K562 (cell line): ENCODE measurements at regions not wholly inside any gene's neighbourhood (a gene's known extent, or its start where the extent isn't known, plus 50 kb on each side); places are given as distances from the start of the nearest gene placed in this dataset.
"Not testable (repeated sequence)": the region's sequence is repeated elsewhere in the genome, so short reads cannot be mapped to it uniquely, and the experiment has no call there.

Source experiments
- CTCF ChIP-seq, 3 experiments: IDR thresholded peaks in 2 of 3; conservative IDR thresholded peaks in 1 of 3; 2 replicates each; pipeline ENCODE4 v1.5.1; 2011 to 2012; ENCODE audit warnings: low read length in 3 of 3, mild to moderate bottlenecking in 3 of 3, control low read depth in 2 of 3, improper control_type of control experiment in 1 of 3, inconsistent platforms in 1 of 3, low read depth in 1 of 3, mixed read lengths in 1 of 3, moderate library complexity in 1 of 3; ENCODE audit not compliant: insufficient read depth in 2 of 3
- FOXP1 ChIP-seq: sonication (generic); formaldehyde crosslinking; IDR thresholded peaks from 2 replicates; pipeline ENCODE4 v1.8.0; 2022; ENCODE audit warnings: mild to moderate bottlenecking, missing genetic modification reagents
- KLF13 ChIP-seq: fragments of 450-650 bp; IDR thresholded peaks from 2 replicates; pipeline ENCODE4 v1.6.1; 2016; ENCODE audit warnings: missing genetic modification characterization, low read depth, mild to moderate bottlenecking, missing compliant biosample characterization, moderate library complexity, borderline replicate concordance
- MBD2 ChIP-seq: sonication (generic); IDR thresholded peaks from 2 replicates; pipeline ENCODE4 v1.6.1; 2016; ENCODE audit warnings: low read depth, borderline replicate concordance
- NEUROD1 ChIP-seq: fragments of 150-350 bp; IDR thresholded peaks from 2 replicates; pipeline ENCODE4 v1.6.1; 2014; ENCODE audit warnings: borderline replicate concordance, low read length, low read depth; ENCODE audit not compliant: partially characterized antibody
- POLR2G ChIP-seq: fragments of 200-400 bp; formaldehyde crosslinking; IDR thresholded peaks from 2 replicates; pipeline ENCODE4 v1.6.1; 2017; ENCODE audit warnings: low read depth, mild to moderate bottlenecking, antibody characterized with exemption, low read length, moderate library complexity
- RNF2 ChIP-seq: sonication (generic); IDR thresholded peaks from 2 replicates; pipeline ENCODE4 v1.6.1; 2016
- SIN3B ChIP-seq: fragments of 450-650 bp; IDR thresholded peaks from 2 replicates; pipeline ENCODE4 v1.6.1; 2017; ENCODE audit warnings: low read depth, mild to moderate bottlenecking, moderate library complexity
- TAF1 ChIP-seq: IDR thresholded peaks from 2 replicates; pipeline ENCODE4 v1.6.1; 2011; ENCODE audit warnings: mild to moderate bottlenecking, low read length, moderate library complexity; ENCODE audit not compliant: insufficient read depth, control insufficient read depth, severe bottlenecking; ENCODE audit errors: extremely low read depth
- ZBED1 ChIP-seq: IDR thresholded peaks from 2 replicates; pipeline ENCODE4 v1.6.1; 2014
- ZKSCAN8 ChIP-seq: fragments of 200-800 bp; sonication (Bioruptor generic); IDR thresholded peaks from 2 replicates; pipeline ENCODE4 v1.6.1; 2016; ENCODE audit warnings: missing genetic modification characterization, missing compliant biosample characterization
- ZNF655 ChIP-seq: fragments of 250-450 bp; sonication (Bioruptor Pico); IDR thresholded peaks from 2 replicates; pipeline ENCODE4 v1.5.0; 2021

GRCh38 chr10:90107581-90107980 lies 406.2 kb downstream of the KIF20B start:
- TF ChIP-seq MBD2; ZNF655 (CRISPR knock-in tag); FOXP1 (CRISPR knock-in tag); RNF2; CTCF (IDR thresholded peaks at IDR 0.05 in 2 of 3, conservative IDR thresholded peaks at IDR 0.05 in 1 of 3; ENCODE audit: insufficient read depth in 2 of 3, low read depth in 1 of 3, low read length in 3 of 3); SIN3B; TAF1; NEUROD1; POLR2G; ZKSCAN8 (CRISPR knock-in tag); KLF13 (tag); ZBED1: not testable (repeated sequence)
